ENCODE measurements at regions not wholly inside any gene's neighbourhood (a gene's known extent, or its start where the extent isn't known, plus 50 kb on each side); places are given as distances from the start of the nearest gene placed in this dataset.

DNA sequence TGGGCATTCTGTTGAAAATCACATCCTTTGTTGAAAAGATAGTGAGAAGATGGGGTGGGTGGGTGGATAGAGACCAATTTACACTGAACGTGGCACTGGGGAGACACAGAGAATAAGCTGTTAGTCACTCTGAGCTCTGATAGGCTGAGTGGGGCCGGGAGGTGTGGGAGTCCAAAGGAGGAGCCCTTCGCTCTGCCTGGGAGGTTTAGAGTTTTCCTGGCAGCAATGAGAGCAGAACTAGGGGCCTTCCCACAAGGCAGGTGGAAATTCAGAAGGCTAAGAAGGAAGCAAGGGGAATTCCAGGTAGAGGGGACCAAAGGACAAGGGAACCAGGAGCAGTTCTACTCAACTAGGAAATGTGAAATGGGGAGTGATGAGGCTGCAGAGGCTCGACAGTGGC lies 272.7 kb downstream of the RPLP1 start:
- TF ChIP-seq, protein P1, sequence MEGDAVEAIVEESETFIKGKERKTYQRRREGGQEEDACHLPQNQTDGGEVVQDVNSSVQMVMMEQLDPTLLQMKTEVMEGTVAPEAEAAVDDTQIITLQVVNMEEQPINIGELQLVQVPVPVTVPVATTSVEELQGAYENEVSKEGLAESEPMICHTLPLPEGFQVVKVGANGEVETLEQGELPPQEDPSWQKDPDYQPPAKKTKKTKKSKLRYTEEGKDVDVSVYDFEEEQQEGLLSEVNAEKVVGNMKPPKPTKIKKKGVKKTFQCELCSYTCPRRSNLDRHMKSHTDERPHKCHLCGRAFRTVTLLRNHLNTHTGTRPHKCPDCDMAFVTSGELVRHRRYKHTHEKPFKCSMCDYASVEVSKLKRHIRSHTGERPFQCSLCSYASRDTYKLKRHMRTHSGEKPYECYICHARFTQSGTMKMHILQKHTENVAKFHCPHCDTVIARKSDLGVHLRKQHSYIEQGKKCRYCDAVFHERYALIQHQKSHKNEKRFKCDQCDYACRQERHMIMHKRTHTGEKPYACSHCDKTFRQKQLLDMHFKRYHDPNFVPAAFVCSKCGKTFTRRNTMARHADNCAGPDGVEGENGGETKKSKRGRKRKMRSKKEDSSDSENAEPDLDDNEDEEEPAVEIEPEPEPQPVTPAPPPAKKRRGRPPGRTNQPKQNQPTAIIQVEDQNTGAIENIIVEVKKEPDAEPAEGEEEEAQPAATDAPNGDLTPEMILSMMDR (IDR thresholded peaks at IDR 0.05): no peak
- no peak for TF ChIP-seq POLR2A (IDR thresholded peaks at IDR 0.05; ENCODE audit: low read depth)
- no peak for TF ChIP-seq POLR2AphosphoS5 (IDR thresholded peaks at IDR 0.05)

Data from esophagus muscularis mucosa (tissue), 3 donors.